A549 (cell line): ENCODE measurements at regions not wholly inside any gene's neighbourhood (a gene's known extent, or its start where the extent isn't known, plus 50 kb on each side); places are given as distances from the start of the nearest gene placed in this dataset.

Source experiments
- ATAC-seq, 2 experiments: fragments of 200-7000 bp in 1 of 2; fragments of >200 bp in 1 of 2; cut with Nextera tagmentation in 1 of 2; cut with Tn5 transposase in 1 of 2; 3 replicates each; pipeline versions ENCODE4 v1.8.0 to v1.9.1; 2018 to 2020; ENCODE audit warnings: mild to moderate bottlenecking in 1 of 2, moderate library complexity in 1 of 2
- CTCF ChIA-PET: fragments of 300-600 bp; sonication (Branson Sonifier 250); formaldehyde crosslinking; extraction: SDS; loops from one replicate; lab custom pipeline; 2021; ENCODE audit warnings: antibody characterized with exemption, inconsistent platforms; lab: Yijun Ruan, JAX
- POLR2A ChIA-PET: fragments of 350-600 bp; formaldehyde crosslinking; extraction: SDS; loops from one replicate; lab custom pipeline; 2021; ENCODE audit warnings: antibody characterized with exemption, inconsistent platforms; lab: Yijun Ruan, JAX
- DNase-seq, 2 experiments: peaks; one replicate each; pipeline versions ENCODE4 v3.0.0 to v3.0.0-alpha.2; 2011 to 2016; ENCODE audit warnings: low read depth in 1 of 2, low spot score in 1 of 2
- FAIRE-seq: peaks from 2 replicates; lab custom pipeline; 2011; peaks lifted over from hg19 to GRCh38; lab: Jason Lieb, UNC
- H3K27ac ChIP-seq, 2 experiments: fragments of >200 bp; sonication (Bioruptor Twin); formaldehyde crosslinking; 3 replicates each; pipeline ENCODE4 v1.5.1; 2016 to 2017
- H3K4me1 ChIP-seq: fragments of >200 bp; sonication (Bioruptor Twin); formaldehyde crosslinking; 3 replicates; pipeline ENCODE4 v1.6.1; 2016
- H3K4me2 ChIP-seq: fragments of >200 bp; sonication (Bioruptor Twin); formaldehyde crosslinking; 3 replicates; pipeline ENCODE4 v1.6.1; 2016
- H3K4me3 ChIP-seq: fragments of >200 bp; sonication (Bioruptor Twin); formaldehyde crosslinking; 3 replicates; pipeline ENCODE4 v1.5.1; 2016
- H3K9me3 ChIP-seq: fragments of >200 bp; sonication (Bioruptor Twin); formaldehyde crosslinking; 3 replicates; pipeline ENCODE4 v1.6.1; 2016
- BHLHE40 ChIP-seq: IDR thresholded peaks from 2 replicates; pipeline ENCODE4 v1.6.1; 2012; ENCODE audit warnings: low read depth, low read length, inconsistent platforms
- CBX8 ChIP-seq: fragments of 200-600 bp; sonication (generic); IDR thresholded peaks from 2 replicates; pipeline ENCODE4 v1.6.1; 2016
- CHD2 ChIP-seq: fragments of 150-350 bp; IDR thresholded peaks from 2 replicates; pipeline ENCODE4 v1.6.1; 2014; ENCODE audit warnings: low read length; ENCODE audit not compliant: partially characterized antibody
- CTCF ChIP-seq: fragments of >200 bp; sonication (Bioruptor Twin); formaldehyde crosslinking; IDR thresholded peaks from 3 replicates; pipeline ENCODE4 v1.5.1; 2016
- ELK1 ChIP-seq: fragments of 150-350 bp; IDR thresholded peaks from 2 replicates; pipeline ENCODE4 v1.6.1; 2014; ENCODE audit warnings: low read depth, mild to moderate bottlenecking, low read length
- EP300 ChIP-seq, 2 experiments: fragments of >200 bp; sonication (Bioruptor Twin); formaldehyde crosslinking; IDR thresholded peaks; 2 replicates in 1 of 2; 3 replicates in 1 of 2; pipeline ENCODE4 v1.6.1; 2016 to 2017
- FOXS1 ChIP-seq: fragments of 250-450 bp; sonication (Bioruptor Pico); IDR thresholded peaks from 2 replicates; pipeline ENCODE4 v1.5.0; 2020; ENCODE audit warnings: mild to moderate bottlenecking, moderate library complexity
- GATA3 ChIP-seq: IDR thresholded peaks from 2 replicates; pipeline ENCODE4 v1.6.1; 2012; ENCODE audit warnings: borderline replicate concordance
- HOXB13 ChIP-seq: fragments of 250-450 bp; sonication (Bioruptor Pico); IDR thresholded peaks from 2 replicates; pipeline ENCODE4 v1.5.0; 2020; ENCODE audit warnings: low read depth, mild to moderate bottlenecking, moderate library complexity
- KDM1A ChIP-seq: fragments of 200-600 bp; sonication (generic); IDR thresholded peaks from 2 replicates; pipeline ENCODE4 v1.6.1; 2016; ENCODE audit warnings: low read depth, mild to moderate bottlenecking
- MAFK ChIP-seq: fragments of 450-650 bp; IDR thresholded peaks from 2 replicates; pipeline ENCODE4 v1.6.1; 2014; ENCODE audit not compliant: partially characterized antibody
- MAZ ChIP-seq: fragments of 150-350 bp; IDR thresholded peaks from 2 replicates; pipeline ENCODE4 v1.6.1; 2014; ENCODE audit warnings: antibody characterized with exemption, low read depth, low read length, borderline replicate concordance
- NR3C1 ChIP-seq: fragments of >200 bp; sonication (Bioruptor Twin); formaldehyde crosslinking; IDR thresholded peaks from 3 replicates; pipeline ENCODE4 v1.6.1; 2017
- PBX3 ChIP-seq: IDR thresholded peaks from 2 replicates; pipeline ENCODE4 v1.6.1; 2012
- POLR2AphosphoS2 ChIP-seq: conservative IDR thresholded peaks from 2 replicates; pipeline ENCODE4 v1.6.1; 2012; ENCODE audit warnings: low read length, improper control_type of control experiment, inconsistent platforms
- RCOR1 ChIP-seq: fragments of 150-350 bp; IDR thresholded peaks from 2 replicates; pipeline ENCODE4 v1.6.1; 2014; ENCODE audit warnings: antibody characterized with exemption, low read length, low read depth
- RNF2 ChIP-seq: fragments of 200-600 bp; sonication (generic); IDR thresholded peaks from 2 replicates; pipeline ENCODE4 v1.6.1; 2016; ENCODE audit warnings: low read depth, mild to moderate bottlenecking, antibody characterized with exemption, moderate library complexity, borderline replicate concordance
- SMC3 ChIP-seq: fragments of >200 bp; sonication (Bioruptor Twin); formaldehyde crosslinking; IDR thresholded peaks from 3 replicates; pipeline ENCODE4 v1.6.1; 2018; ENCODE audit warnings: inconsistent platforms
- SREBF2 ChIP-seq: fragments of 450-650 bp; IDR thresholded peaks from 2 replicates; pipeline ENCODE4 v1.6.1; 2014; ENCODE audit warnings: mild to moderate bottlenecking, moderate library complexity
- TP53 ChIP-seq: fragments of 250-450 bp; sonication (Bioruptor Pico); IDR thresholded peaks from 2 replicates; pipeline ENCODE4 v1.5.0; 2021; ENCODE audit warnings: mild to moderate bottlenecking, moderate library complexity
- ZFP36 ChIP-seq: fragments of 450-650 bp; IDR thresholded peaks from 2 replicates; pipeline ENCODE4 v1.6.1; 2014; ENCODE audit warnings: borderline replicate concordance; ENCODE audit not compliant: partially characterized antibody
- ZNF302 ChIP-seq: fragments of 250-450 bp; sonication (Bioruptor Pico); IDR thresholded peaks from 2 replicates; pipeline ENCODE4 v1.9.0; 2021; ENCODE audit warnings: inconsistent platforms, mild to moderate bottlenecking, moderate library complexity
- WGBS: methylation state at CpG from one replicate; pipeline ENCODE4 v1.1.6; 2017; ENCODE audit errors: missing lambda C conversion rate; 5-methylcytosine and 5-hydroxymethylcytosine counted together

- no peaks in the 10 kb centered on the region for H3K9me3 ChIP-seq
- no peak for TF ChIP-seq CHD2
- TF ChIP-seq KDM1A: no peak
- TF ChIP-seq BHLHE40: no peak
- TF ChIP-seq ZNF302 (CRISPR knock-in tag): no peak
- TF ChIP-seq TP53 (CRISPR knock-in tag): no peak
- no peak for TF ChIP-seq FOXS1 (CRISPR knock-in tag)
- TF ChIP-seq POLR2AphosphoS2: no peak
- no peak for TF ChIP-seq PBX3
- no peak for TF ChIP-seq NR3C1
- POLR2A ChIA-PET: no interaction called here
- no peak overlapping the region for H3K27ac ChIP-seq
- ATAC-seq (no peak), FAIRE-seq (no peak), DNase-seq (no peak)
- H3K4me2 ChIP-seq: no peak overlapping the region
- CTCF ChIA-PET: interaction anchor here (1.3 to 1.4 kb wide), 2 partner anchors 9 to 15 kb away, joined by 3 read pairs; no protein-coding TSS in a partner anchor
- 15% methylated on average over 2 of the region's 2 CpGs for WGBS
- H3K4me3 ChIP-seq: no peak overlapping the region
- no peaks in the 10 kb centered on the region for H3K4me1 ChIP-seq
Measured at GRCh38 chr17:73694491-73694890, 50.2 kb upstream of the SDK2 start.

GRCh38 chr17:73695035-73695738, 50.9 kb upstream of the SDK2 start:
- H3K27ac ChIP-seq: no peak overlapping the region
- TF ChIP-seq GATA3 (no peak), TP53 (CRISPR knock-in tag) (no peak), CBX8 (no peak), ELK1 (no peak), SREBF2 (no peak), SMC3 (no peak), CTCF (no peak), HOXB13 (CRISPR knock-in tag) (no peak), MAFK (no peak)
- TF ChIP-seq, all 56 proteins: peak for 0
- WGBS: 25% methylated on average over 2 of the region's 2 CpGs
- no peak overlapping the region for H3K4me2 ChIP-seq
- POLR2A ChIA-PET: no interaction called here
- CTCF ChIA-PET: interaction anchor here (1.3 to 1.4 kb wide), 2 partner anchors 10 to 14 kb away, joined by 3 read pairs; no protein-coding TSS in a partner anchor
- H3K9me3 ChIP-seq: no peaks in the 10 kb centered on the region
- no peak for DNase-seq
- no peak for ATAC-seq
- no peak overlapping the region for H3K4me3 ChIP-seq
- no peak for FAIRE-seq
- H3K4me1 ChIP-seq: no peaks in the 10 kb centered on the region

DNA sequence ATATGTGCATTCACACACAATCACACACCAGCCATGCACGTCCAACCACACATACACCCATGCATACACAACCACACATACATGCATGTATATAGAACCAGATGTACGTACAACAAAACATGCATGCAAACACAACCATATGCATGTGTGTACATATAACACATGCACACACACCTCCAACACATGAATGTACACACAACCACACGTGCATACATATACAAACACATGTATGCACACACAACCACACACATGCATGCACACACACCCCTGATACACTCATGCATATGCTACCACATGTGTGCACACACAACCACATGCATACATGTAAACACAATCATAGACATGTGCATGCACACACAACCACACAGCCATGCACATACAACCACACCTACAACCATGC, 52.0 kb upstream of the SDK2 start:
- TF ChIP-seq EP300 (IDR thresholded peaks at IDR 0.05) (no peak), RNF2 (no peak), RCOR1 (no peak), ZFP36 (no peak), CBX8 (no peak), MAZ (no peak)
- no peak overlapping the region for H3K4me3 ChIP-seq
- ATAC-seq (no peak), FAIRE-seq (peak; percentile 96), DNase-seq (no peak)
- POLR2A ChIA-PET: no interaction called here
- no peak overlapping the region for H3K27ac ChIP-seq
- no peaks in the 10 kb centered on the region for H3K4me1 ChIP-seq
- H3K9me3 ChIP-seq: no peaks in the 10 kb centered on the region
- 29% methylated on average over 3 of the region's 3 CpGs for WGBS
- CTCF ChIA-PET: no interaction called here
- no peak overlapping the region for H3K4me2 ChIP-seq
